Ishikawa (cell line): ENCODE measurements at regions not wholly inside any gene's neighbourhood (a gene's known extent, or its start where the extent isn't known, plus 50 kb on each side); places are given as distances from the start of the nearest gene placed in this dataset.

Experiments
- CEBPB ChIP-seq: IDR thresholded peaks from 2 replicates; pipeline ENCODE4 v1.6.1; 2012
- CREB1 ChIP-seq: IDR thresholded peaks from 2 replicates; pipeline ENCODE4 v1.6.1; 2012; ENCODE audit warnings: low read depth
- EGR1 ChIP-seq: IDR thresholded peaks from 2 replicates; pipeline ENCODE4 v1.6.1; 2012
- EP300 ChIP-seq: IDR thresholded peaks from 2 replicates; pipeline ENCODE4 v1.6.1; 2012; ENCODE audit warnings: borderline replicate concordance
- FOXM1 ChIP-seq: IDR thresholded peaks from 2 replicates; pipeline ENCODE4 v1.6.1; 2012; ENCODE audit warnings: low read depth, borderline replicate concordance
- NFIC ChIP-seq: IDR thresholded peaks from 2 replicates; pipeline ENCODE4 v1.6.1; 2012
- RAD21 ChIP-seq: IDR thresholded peaks from 2 replicates; pipeline ENCODE4 v1.6.1; 2012; ENCODE audit warnings: low read depth
- TAF1 ChIP-seq: IDR thresholded peaks from 2 replicates; pipeline ENCODE4 v1.6.1; 2012; ENCODE audit warnings: low read depth, mild to moderate bottlenecking
- TCF12 ChIP-seq: IDR thresholded peaks from 2 replicates; pipeline ENCODE4 v1.6.1; 2012; ENCODE audit warnings: low read depth
- TEAD4 ChIP-seq: IDR thresholded peaks from 2 replicates; pipeline ENCODE4 v1.6.1; 2012
- YY1 ChIP-seq: IDR thresholded peaks from 2 replicates; pipeline ENCODE4 v1.6.1; 2012; ENCODE audit warnings: low read depth
- ZBTB7A ChIP-seq: IDR thresholded peaks from 2 replicates; pipeline ENCODE4 v1.6.1; 2012; ENCODE audit warnings: low read depth
- TF ChIP-seq, protein P1 (sequence below): IDR thresholded peaks from 2 replicates; pipeline ENCODE4 v1.6.1; 2012; ENCODE audit warnings: low read depth, mild to moderate bottlenecking
- TF ChIP-seq, protein P2 (sequence below): IDR thresholded peaks from 2 replicates; pipeline ENCODE4 v1.6.1; 2012
- TF ChIP-seq, protein P3 (sequence below): IDR thresholded peaks from 2 replicates; pipeline ENCODE4 v1.6.1; 2012

DNA sequence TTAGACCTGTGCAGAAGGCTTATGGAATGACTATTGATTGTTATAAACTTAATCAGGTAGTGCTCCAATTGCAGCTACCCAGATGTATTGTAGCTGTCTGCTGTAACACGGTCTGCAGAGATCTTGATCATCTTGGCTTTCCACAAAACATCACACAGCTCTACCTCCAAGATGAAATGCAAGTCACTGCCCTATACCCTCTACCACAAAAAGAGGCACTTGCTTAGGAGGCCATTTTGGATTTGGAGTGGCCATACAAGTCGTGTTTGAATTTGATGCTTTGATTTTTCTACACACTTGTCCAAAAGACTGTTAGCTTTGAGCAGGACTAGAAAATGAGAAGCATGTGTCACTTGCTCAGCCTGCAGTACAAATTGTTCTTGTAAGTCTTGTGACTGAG is 377.2 kb downstream of the TNS3 start:
- TF ChIP-seq TCF12 (no peak), RAD21 (no peak), EGR1 (no peak), NFIC (no peak), CREB1 (no peak), TAF1 (no peak), TEAD4 (no peak), FOXM1 (no peak), YY1 (no peak), CEBPB (no peak), ZBTB7A (no peak), EP300 (no peak)
- TF ChIP-seq, protein P1, sequence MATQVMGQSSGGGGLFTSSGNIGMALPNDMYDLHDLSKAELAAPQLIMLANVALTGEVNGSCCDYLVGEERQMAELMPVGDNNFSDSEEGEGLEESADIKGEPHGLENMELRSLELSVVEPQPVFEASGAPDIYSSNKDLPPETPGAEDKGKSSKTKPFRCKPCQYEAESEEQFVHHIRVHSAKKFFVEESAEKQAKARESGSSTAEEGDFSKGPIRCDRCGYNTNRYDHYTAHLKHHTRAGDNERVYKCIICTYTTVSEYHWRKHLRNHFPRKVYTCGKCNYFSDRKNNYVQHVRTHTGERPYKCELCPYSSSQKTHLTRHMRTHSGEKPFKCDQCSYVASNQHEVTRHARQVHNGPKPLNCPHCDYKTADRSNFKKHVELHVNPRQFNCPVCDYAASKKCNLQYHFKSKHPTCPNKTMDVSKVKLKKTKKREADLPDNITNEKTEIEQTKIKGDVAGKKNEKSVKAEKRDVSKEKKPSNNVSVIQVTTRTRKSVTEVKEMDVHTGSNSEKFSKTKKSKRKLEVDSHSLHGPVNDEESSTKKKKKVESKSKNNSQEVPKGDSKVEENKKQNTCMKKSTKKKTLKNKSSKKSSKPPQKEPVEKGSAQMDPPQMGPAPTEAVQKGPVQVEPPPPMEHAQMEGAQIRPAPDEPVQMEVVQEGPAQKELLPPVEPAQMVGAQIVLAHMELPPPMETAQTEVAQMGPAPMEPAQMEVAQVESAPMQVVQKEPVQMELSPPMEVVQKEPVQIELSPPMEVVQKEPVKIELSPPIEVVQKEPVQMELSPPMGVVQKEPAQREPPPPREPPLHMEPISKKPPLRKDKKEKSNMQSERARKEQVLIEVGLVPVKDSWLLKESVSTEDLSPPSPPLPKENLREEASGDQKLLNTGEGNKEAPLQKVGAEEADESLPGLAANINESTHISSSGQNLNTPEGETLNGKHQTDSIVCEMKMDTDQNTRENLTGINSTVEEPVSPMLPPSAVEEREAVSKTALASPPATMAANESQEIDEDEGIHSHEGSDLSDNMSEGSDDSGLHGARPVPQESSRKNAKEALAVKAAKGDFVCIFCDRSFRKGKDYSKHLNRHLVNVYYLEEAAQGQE: no peak
- TF ChIP-seq, protein P2, sequence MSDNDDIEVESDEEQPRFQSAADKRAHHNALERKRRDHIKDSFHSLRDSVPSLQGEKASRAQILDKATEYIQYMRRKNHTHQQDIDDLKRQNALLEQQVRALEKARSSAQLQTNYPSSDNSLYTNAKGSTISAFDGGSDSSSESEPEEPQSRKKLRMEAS: no peak
- TF ChIP-seq, protein P3, sequence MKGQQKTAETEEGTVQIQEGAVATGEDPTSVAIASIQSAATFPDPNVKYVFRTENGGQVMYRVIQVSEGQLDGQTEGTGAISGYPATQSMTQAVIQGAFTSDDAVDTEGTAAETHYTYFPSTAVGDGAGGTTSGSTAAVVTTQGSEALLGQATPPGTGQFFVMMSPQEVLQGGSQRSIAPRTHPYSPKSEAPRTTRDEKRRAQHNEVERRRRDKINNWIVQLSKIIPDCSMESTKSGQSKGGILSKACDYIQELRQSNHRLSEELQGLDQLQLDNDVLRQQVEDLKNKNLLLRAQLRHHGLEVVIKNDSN: no peak

DNA sequence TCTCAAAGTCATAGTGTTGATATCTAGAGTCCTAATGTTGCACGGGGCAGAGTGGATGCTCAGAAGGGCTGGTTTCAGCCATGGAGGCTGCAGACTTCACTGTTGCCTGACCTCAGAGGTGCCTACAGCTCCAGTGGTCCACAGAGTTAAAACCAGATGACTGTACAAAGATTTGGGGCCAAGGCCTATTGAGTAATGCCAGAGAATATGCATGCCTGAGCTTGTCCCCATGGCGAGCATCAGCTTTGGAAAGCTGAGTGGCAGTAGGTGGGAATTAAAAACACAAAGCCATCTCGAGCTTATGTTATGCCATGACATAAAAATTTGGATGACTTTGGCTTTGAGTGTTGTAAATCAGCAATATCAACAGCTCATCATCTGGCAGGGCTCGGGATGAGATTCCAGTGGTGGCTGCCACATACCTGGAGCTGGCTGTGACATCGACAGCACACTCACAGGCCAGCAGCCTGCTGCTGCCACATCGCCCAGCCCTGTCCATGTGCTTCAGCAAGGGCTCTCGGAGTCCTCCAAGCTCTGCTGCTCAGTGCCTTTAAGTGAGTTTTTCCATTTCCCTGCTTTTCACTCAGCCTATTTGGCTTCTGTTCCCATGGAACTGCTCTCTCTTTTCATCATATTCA is 379.6 kb downstream of the TNS3 start:
- TF ChIP-seq EGR1 (no peak), TAF1 (no peak), RAD21 (no peak), YY1 (no peak), NFIC (no peak), EP300 (no peak)
- TF ChIP-seq, protein P2: no peak

DNA sequence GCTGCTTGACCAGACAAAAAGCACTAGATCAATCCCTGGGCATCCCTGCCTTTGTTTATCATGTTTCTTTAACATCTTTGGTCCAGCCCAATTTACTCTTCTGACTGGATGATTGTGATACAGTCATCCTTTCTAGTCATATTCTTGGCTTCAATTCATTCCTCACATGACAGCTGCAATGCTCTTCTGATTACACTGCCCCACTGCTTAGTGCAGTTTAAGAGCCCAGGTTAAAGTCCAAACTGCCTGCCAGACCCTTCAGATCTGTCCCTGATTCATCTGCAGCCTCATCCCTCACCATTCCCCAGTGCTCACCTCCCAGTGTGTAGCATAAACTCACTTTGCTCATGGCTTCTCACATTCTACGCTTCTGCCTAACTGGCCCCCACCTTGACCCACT is 383.8 kb downstream of the TNS3 start:
- TF ChIP-seq YY1 (no peak), ZBTB7A (no peak), FOXM1 (no peak), CREB1 (no peak), TEAD4 (no peak), EP300 (no peak), EGR1 (no peak), RAD21 (no peak), CEBPB (no peak), NFIC (no peak), TCF12 (no peak), TAF1 (no peak)
- TF ChIP-seq, protein P1: no peak
- TF ChIP-seq, protein P2: no peak
- TF ChIP-seq, protein P3: no peak

DNA sequence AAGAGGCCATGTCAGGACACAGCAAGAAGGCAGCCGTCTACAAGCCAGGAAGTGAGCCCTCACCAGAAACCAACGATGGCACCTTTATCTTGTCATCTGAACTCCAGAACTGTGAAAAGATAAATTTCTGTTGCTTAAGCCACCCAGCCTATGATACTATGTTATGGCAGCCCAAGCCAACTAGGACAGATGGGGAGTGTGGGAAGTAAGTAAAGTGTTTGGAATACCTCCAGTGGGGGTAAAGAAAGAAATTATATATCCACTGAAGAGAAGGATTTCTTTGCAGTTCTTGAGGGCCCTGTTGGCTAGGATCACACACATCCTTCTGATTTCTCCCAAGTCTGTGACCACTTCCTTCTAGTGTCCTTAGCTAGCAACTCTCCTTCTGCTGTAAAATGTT is 384.4 kb downstream of the TNS3 start:
- no peak for TF ChIP-seq CEBPB
- TF ChIP-seq CREB1: no peak
- no peak for TF ChIP-seq RAD21
- no peak for TF ChIP-seq EP300
- TF ChIP-seq, protein P1: no peak
- no peak for TF ChIP-seq NFIC
- TF ChIP-seq FOXM1: no peak
- TF ChIP-seq TAF1: no peak
- no peak for TF ChIP-seq EGR1
- TF ChIP-seq, protein P2: no peak
- TF ChIP-seq YY1: no peak
- TF ChIP-seq, protein P3: no peak
